Left hindlimb (tissue), 1 donor: ENCODE measurements at regions not wholly inside any gene's neighbourhood (a gene's known extent, or its start where the extent isn't known, plus 50 kb on each side); places are given as distances from the start of the nearest gene placed in this dataset.
"Not testable (repeated sequence)": the region's sequence is repeated elsewhere in the genome, so short reads cannot be mapped to it uniquely, and the experiment has no call there.

Source experiments
- DNase-seq: peaks from one replicate; pipeline ENCODE4 v3.0.0-alpha.2; 2018

GRCh38 chr2:219844401-219845091 is 217.1 kb downstream of the SLC4A3 start:
- no peak for DNase-seq

DNA sequence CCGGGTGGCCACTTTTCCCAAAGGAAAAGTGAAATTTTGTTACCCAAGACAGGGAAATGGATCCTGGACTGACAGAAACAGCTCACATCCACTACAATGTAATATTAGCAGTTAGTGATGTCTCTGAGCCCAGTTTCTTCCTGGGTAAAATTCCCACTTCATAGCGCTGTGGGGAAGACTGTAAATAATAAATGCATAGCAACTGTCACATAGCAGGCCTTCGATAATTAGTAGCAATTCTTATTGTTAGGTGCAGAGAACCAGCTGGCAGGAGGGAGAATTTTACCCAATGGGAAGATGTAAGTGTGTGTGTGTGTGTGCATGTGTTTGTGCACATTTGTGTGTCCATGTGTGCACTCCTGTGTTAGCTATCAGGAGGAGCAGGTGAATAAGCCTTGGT is 221.5 kb downstream of the SLC4A3 start:
- DNase-seq = no peak

GRCh38 chr2:219851169-219851568 is 223.7 kb downstream of the SLC4A3 start:
- DNase-seq = no peak

- DNase-seq = no peak
Observed at GRCh38 chr2:219851801-219852481, 224.5 kb downstream of the SLC4A3 start.

- no peak for DNase-seq
Observed at GRCh38 chr2:219852626-219853025, 225.2 kb downstream of the SLC4A3 start.

DNA sequence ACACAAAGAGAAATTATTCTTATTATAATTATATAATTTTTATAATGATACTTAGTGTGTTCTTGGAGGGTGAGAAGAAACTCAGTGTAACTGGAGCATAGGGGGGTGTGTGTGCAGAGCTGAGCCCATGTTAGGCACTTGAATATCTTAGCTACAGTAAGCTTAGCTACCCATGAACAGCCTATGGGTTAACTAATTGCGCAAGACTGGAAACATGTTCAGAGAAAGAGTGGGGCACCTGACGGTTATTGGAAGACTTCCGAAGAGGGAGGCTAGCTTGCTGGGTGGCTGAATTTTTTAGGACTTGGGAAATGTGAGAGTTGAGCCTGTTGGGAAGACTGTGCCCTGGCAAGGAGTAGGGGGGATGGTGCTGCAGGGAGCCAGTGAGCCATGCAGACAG is 229.2 kb downstream of the SLC4A3 start:
- DNase-seq = no peak

DNA sequence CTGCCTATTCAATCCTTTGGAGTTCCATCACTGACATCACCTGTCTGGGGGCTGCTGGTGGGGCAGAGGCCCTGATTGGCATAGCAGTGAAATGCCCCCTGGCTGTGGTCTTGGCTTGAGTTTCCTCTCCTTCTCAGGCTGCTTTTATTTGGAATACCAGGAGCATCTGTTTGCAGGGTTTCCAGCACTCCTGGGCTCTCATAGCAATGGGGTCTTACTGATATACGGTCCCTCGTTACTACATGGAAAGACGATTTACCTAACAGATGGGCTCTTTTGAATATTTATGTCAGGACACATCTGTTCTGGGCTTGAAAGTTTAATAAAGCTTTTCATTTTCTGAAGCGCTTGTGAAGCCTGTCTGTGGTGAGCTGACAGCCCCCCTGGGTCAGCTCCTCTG is 230.3 kb downstream of the SLC4A3 start:
- no peak for DNase-seq

- no peak for DNase-seq
Observed at GRCh38 chr2:219861307-219861706, 233.9 kb downstream of the SLC4A3 start.

DNA sequence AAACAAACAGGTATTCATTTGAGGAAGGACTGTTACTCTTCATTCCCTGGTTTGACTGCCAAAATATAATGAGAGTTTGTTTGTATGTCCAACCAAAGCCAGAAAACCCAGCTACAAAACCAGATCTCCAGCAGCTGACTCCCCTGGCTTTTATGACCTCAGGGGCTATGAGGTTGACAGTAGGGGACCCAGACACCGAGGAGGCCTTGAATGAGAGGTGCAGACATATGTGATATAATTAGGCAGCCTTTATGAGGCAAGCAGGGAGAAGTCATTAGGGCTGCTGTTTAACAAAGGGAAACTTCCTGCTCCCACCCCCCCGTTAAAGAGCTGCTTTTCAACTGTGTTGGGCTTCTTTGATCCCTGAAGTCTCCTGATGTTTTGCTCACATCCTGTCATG is 236.7 kb downstream of the SLC4A3 start:
- DNase-seq = no peak

- DNase-seq = no peak
Observed at GRCh38 chr2:219868635-219869034, 241.2 kb downstream of the SLC4A3 start.

GRCh38 chr2:219870041-219870440 is 242.6 kb downstream of the SLC4A3 start:
- no peak for DNase-seq

DNA sequence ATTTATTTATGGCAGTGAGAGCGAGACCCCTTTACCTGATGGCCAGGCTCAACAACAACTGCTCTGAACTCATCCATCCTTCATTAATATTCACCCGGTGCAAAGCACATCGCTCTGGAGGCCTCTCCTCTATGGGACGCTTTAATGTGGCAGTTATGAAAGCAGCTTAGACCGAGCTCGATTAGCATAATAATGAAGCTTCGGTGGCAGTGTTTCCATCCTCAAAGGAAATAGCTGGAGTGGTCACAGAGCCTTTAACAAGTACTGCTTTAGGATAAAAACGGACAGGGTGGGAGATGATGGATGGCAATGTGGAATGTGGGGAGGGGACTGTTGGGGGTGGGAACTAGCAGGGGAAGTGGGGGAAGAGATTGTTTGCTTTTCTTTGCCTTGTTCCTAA is 243.9 kb downstream of the SLC4A3 start:
- DNase-seq = no peak

GRCh38 chr2:219875036-219875435 is 247.6 kb downstream of the SLC4A3 start:
- no peak for DNase-seq

GRCh38 chr2:219875986-219876385 is 248.6 kb downstream of the SLC4A3 start:
- not testable (repeated sequence) for DNase-seq

DNA sequence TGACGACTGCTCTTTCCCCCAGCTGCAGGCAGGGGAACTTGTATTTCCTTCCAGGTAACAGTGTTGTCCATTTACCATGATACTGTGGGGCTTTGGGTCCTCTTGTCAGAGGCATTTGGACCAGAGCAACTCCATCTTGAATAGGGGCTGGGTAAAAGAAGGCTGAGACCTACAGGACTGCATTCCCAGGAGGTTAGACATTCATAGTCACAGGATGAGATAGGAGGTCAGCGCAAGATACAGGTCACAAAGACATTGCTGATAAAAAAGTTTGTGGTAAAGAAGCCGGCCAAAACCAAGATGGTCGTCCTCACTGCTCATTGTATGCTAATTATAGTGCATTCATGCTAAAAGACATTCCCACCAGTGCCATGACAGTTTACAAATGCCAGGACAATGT is 249.5 kb downstream of the SLC4A3 start:
- no peak for DNase-seq

GRCh38 chr2:219877728-219878127 is 250.3 kb downstream of the SLC4A3 start:
- DNase-seq = no peak

DNA sequence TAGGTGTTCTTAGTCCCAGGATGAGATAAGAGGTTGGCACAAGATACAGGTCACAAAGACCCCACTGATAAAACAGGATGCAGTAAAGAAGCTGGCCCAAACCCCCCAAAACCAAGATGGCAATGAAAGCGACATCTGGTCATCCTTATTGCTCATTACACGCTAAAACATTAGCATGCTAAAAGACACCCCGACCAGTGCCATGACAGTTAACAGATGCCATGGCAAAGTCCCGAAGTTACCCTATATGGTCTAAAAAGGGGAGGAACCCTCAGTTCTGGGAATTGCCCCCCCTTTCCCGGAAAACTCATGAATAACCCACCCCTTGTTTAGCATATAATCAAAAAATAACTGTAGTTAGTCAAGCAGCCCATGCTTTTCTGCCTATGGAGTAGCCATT is 251.1 kb downstream of the SLC4A3 start:
- DNase-seq = no peak

- no peak for DNase-seq
Observed at GRCh38 chr2:219881851-219882250, 254.4 kb downstream of the SLC4A3 start.

DNA sequence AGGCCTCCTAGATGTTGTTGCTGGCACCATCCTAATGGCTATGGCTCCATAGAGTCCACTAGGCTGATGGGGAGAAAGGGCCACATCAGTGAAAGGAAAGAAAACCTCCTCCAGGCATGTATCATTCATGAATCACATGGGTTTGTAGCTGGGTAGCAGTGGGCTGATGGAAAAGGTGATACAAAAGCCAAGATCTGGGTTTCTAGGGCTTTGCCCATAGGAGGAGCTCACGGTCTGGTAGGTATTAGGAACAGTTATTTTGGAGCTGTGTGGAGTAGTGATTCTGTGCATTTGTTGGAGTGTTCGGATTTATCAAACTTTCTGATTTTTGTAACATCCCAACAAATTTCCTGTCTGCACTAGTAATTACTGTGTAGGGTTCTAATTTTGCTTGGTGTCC is 259.2 kb downstream of the SLC4A3 start:
- no peak for DNase-seq

DNA sequence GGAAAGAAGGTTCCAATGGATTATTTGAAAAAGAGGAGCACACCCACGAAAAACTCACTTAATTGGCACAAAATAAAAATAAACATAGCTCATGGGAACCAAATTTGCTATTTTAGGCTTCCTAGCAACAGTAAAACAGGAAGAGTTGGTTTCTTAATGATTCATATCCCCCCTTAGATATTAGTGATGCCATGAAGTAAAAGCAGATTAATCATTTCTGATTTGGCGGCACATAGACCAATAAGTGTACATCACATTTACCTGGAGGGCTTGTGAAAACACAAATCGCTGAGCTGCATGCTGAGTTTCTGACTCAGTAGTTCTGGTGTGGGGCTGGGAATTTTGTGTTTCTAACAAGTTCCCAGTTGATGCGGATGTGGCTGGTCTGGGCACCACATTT is 260.4 kb downstream of the SLC4A3 start:
- DNase-seq = no peak

DNA sequence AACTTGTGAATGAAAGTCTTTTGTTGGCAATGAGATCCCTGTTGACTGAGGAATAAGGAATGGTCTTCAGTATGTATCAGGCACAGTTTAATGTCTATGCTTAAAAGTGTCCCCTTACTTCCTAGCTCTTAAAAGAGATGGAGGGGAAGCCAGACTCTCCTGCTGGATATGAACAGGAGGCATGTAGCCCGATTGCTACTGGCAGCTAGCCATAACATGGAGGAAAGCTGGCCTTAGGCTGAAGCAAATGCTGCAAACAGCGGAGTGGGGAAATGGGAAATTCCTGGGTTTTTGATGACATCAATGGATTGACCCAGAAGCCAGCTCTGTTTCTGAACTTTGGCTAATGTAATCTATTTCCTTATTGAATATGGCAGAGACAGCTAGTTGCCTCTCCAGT is 266.1 kb downstream of the SLC4A3 start:
- DNase-seq = no peak

DNA sequence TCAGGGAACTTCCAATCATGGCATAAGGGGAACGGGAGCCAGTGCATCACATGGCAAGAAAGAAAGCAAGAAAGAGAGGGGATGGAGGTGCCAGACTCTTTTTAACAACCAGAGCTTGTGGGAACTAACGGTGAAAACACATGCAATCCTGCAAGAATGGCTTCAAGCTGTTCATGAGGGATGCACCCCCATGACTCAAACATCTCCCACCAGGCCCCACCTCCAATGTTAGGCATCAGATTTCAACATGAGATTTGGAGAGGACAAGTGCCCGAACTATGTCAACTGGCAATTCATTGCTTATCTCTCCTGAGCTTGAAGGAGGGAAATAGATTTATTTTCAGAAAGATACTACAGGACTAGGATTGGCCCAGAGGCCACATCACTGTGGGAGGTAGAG is 270.0 kb downstream of the SLC4A3 start:
- no peak for DNase-seq

DNA sequence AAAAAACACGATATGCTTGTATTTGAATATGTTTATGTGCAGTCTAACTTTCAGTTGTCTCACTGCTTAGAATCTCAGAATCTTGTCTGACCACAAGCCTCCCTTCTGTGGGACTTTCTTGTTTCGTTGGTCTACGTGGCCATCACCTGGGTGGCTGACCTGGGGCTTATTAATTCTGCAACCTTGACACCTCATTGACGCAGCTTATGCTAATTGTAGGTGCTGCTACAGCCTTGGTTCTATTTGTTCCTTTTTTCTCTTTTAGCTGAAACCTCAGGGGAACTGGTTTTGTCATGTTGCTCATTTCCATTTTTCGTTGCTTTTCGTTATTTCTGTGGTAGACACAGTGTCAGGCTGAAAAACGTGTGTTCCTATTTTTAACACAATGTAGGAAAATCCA is 273.7 kb downstream of the SLC4A3 start:
- no peak for DNase-seq

DNA sequence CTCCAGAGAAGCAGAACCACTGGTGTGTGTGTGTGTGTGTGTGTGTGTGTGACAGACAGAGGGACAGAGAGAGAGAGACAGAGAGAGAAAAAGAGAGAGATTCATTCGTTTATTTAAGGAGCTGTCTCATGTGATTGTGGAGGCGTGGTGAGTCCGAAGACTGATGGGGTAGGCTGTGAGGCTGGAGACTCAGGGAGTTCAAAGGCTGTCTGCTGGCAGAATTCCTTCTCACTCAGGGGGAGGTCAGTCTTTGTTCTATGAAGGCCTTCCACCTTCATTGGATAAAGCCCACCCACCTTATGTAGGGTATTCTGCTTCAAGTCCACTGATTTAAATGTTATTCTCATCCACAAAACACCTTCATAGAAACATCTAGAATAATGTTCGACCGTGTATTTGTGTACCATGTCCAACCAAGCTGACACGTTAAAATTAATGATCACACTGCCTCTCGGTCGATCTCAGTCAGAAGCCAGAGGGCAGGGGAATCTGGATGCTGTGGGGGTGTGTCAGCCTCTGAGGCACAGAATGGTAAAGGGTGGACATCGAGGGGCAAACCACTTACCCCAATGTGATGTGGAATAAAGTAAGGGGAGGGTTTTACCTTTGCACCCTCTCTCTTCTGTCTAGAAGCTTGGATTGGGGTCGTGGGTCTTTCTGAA is 275.6 kb downstream of the SLC4A3 start:
- no peak for DNase-seq
